Osteocyte (in vitro differentiated cells): ENCODE measurements at regions not wholly inside any gene's neighbourhood (a gene's known extent, or its start where the extent isn't known, plus 50 kb on each side); places are given as distances from the start of the nearest gene placed in this dataset.

ENCODE experiments used
- DNase-seq: peaks from one replicate; pipeline ENCODE4 v3.0.0; 2021; ENCODE audit warnings: mixed read lengths; ENCODE audit not compliant: unreplicated experiment; ENCODE audit errors: extremely low spot score
- H3K27ac Mint-ChIP-seq: one replicate; pipeline ENCODE4 v1.8.0; 2021; ENCODE audit warnings: mild to moderate bottlenecking, mixed read lengths; ENCODE audit not compliant: unreplicated experiment
- H3K27me3 Mint-ChIP-seq: one replicate; pipeline ENCODE4 v1.8.0; 2021; ENCODE audit warnings: mixed read lengths; ENCODE audit not compliant: unreplicated experiment
- H3K36me3 Mint-ChIP-seq: one replicate; pipeline ENCODE4 v1.8.0; 2021; ENCODE audit warnings: mixed read lengths; ENCODE audit not compliant: unreplicated experiment
- H3K4me1 Mint-ChIP-seq: one replicate; pipeline ENCODE4 v1.8.0; 2021; ENCODE audit warnings: mixed read lengths; ENCODE audit not compliant: unreplicated experiment
- H3K4me3 Mint-ChIP-seq: one replicate; pipeline ENCODE4 v1.8.0; 2021; ENCODE audit warnings: mild to moderate bottlenecking, moderate library complexity, mixed read lengths; ENCODE audit not compliant: unreplicated experiment
- H3K9me3 Mint-ChIP-seq: one replicate; pipeline ENCODE4 v1.8.0; 2021; ENCODE audit warnings: mixed read lengths; ENCODE audit not compliant: unreplicated experiment
- TF ChIP-seq, protein P1 (sequence below): fragments of 200-600 bp; sonication (generic); IDR thresholded peaks from 2 replicates; pipeline ENCODE4 v1.5.0; 2021; ENCODE audit warnings: antibody characterized with exemption, mild to moderate bottlenecking, moderate library complexity

DNA sequence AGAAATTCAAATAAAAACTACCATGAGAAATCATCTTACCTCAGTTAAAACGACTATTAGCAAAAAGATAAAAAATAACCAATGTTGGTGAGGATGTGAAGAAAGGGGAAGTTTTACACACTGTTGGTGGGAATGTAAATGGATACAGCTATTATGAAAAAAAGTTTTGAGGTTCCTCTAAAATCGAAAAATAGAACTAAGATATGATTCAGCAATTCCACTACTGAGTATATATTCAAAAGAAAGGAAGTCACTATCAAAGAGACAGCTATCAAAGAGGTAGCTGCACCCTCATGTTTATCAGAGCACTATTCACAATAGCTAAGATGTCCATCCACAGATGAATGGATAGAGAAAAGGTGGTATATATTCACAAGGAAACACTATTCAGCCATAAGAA is 1888.4 kb downstream of the MAT2B start:
- peaks cover 14% of the 10 kb centered on the region for H3K9me3 Mint-ChIP-seq
- no peaks in the 10 kb centered on the region for H3K27me3 Mint-ChIP-seq
- no peak overlapping the region for H3K4me3 Mint-ChIP-seq
- H3K36me3 Mint-ChIP-seq = no peaks in the 10 kb centered on the region
- TF ChIP-seq, protein P1, sequence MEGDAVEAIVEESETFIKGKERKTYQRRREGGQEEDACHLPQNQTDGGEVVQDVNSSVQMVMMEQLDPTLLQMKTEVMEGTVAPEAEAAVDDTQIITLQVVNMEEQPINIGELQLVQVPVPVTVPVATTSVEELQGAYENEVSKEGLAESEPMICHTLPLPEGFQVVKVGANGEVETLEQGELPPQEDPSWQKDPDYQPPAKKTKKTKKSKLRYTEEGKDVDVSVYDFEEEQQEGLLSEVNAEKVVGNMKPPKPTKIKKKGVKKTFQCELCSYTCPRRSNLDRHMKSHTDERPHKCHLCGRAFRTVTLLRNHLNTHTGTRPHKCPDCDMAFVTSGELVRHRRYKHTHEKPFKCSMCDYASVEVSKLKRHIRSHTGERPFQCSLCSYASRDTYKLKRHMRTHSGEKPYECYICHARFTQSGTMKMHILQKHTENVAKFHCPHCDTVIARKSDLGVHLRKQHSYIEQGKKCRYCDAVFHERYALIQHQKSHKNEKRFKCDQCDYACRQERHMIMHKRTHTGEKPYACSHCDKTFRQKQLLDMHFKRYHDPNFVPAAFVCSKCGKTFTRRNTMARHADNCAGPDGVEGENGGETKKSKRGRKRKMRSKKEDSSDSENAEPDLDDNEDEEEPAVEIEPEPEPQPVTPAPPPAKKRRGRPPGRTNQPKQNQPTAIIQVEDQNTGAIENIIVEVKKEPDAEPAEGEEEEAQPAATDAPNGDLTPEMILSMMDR = no peak
- no peak for DNase-seq
- H3K27ac Mint-ChIP-seq = no peak overlapping the region
- no peaks in the 10 kb centered on the region for H3K4me1 Mint-ChIP-seq

DNA sequence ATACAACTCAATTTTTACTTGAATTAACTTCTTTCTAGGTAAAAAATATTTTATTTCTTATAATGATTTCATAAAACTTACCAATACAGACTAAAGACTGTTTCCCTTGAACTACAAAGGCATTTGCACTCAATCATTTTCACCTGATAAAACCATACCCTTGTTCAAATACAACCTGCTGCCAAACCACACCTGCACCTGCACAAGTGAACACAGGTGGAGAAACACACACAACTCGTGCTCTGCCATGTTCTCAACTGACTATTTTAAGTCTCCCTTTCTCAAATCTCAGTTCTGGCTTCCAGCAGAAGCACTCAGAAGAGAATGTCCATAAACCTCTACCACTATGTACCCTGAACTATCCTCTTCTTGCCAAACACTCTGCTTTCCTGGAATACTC is 1892.1 kb downstream of the MAT2B start:
- Mint-ChIP-seq H3K27me3 (no peaks in the 10 kb centered on the region), H3K27ac (no peak overlapping the region), H3K36me3 (no peaks in the 10 kb centered on the region), H3K4me1 (no peaks in the 10 kb centered on the region), H3K9me3 (no peaks in the 10 kb centered on the region), H3K4me3 (no peak overlapping the region)
- TF ChIP-seq, protein P1 = no peak
- no peak for DNase-seq

DNA sequence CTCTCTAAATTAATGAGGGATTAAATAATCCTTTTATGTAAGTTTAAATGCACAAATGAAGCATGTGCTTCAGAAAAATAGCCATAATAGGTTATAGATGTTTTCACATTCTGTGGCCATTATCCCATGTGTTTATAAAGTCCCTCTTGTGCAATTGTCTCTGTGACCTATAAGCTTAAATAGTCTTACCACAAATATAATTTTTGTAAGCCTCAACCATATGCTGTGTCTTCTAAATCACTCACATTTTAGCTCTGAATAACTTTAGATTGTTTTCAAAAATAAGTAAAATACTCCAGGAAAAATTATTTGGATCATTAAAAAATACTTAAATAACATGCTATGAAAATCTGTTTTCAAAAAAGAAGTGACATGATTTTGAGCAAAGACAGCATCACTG is 1894.7 kb downstream of the MAT2B start:
- H3K27ac Mint-ChIP-seq = no peak overlapping the region
- TF ChIP-seq, protein P1 = no peak
- no peaks in the 10 kb centered on the region for H3K36me3 Mint-ChIP-seq
- no peak for DNase-seq
- H3K27me3 Mint-ChIP-seq = no peaks in the 10 kb centered on the region
- H3K4me3 Mint-ChIP-seq = no peak overlapping the region
- no peaks in the 10 kb centered on the region for H3K4me1 Mint-ChIP-seq
- no peaks in the 10 kb centered on the region for H3K9me3 Mint-ChIP-seq

DNA sequence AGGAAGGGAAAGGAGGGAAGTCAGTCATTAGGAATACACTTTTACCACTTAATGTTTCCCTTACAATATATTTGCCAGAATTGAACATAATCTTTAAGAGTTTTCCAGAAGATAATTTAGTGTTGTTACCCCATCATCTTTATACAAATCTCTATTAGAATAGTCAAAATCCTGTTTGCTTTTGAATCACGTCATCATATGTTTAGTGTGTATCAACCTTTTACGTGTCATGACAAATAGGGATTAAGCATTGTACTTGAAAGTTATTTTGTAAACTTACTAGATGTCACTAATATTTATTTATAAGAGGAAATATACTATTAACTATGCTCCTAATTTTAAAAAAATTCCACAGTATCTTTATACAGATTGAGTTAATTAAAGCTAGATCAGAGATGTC is 1899.5 kb downstream of the MAT2B start:
- Mint-ChIP-seq H3K27ac (no peak overlapping the region), H3K4me3 (no peak overlapping the region), H3K4me1 (no peaks in the 10 kb centered on the region), H3K9me3 (peaks cover 17% of the 10 kb centered on the region), H3K27me3 (no peaks in the 10 kb centered on the region), H3K36me3 (no peaks in the 10 kb centered on the region)
- TF ChIP-seq, protein P1 = no peak
- no peak for DNase-seq

DNA sequence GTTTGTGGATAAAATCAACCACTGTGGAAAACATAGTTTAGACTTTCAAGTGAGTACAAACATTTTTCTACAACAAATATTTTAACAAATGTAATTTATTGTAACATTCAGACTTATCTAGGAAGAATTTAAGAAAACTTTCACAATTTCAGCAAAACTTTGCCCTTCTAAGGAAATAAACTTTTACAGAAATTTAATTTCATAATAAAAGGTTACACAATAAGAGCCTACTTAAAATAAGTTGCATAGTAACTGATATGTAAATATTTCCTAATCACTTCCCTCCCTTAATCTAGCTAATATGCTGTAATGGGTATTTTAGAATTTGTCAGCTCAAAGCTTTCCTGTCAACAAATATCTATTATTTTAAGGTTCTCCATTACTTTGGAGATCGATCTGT is 1899.9 kb downstream of the MAT2B start:
- H3K36me3 Mint-ChIP-seq = no peaks in the 10 kb centered on the region
- H3K27me3 Mint-ChIP-seq = no peaks in the 10 kb centered on the region
- DNase-seq = no peak
- H3K4me3 Mint-ChIP-seq = no peak overlapping the region
- H3K27ac Mint-ChIP-seq = no peak overlapping the region
- peaks cover 17% of the 10 kb centered on the region for H3K9me3 Mint-ChIP-seq
- H3K4me1 Mint-ChIP-seq = no peaks in the 10 kb centered on the region
- TF ChIP-seq, protein P1 = no peak
